SW 1271 (cell line): ENCODE measurements at regions not wholly inside any gene's neighbourhood (a gene's known extent, or its start where the extent isn't known, plus 50 kb on each side); places are given as distances from the start of the nearest gene placed in this dataset.
"Not testable (repeated sequence)": the region's sequence is repeated elsewhere in the genome, so short reads cannot be mapped to it uniquely, and the experiment has no call there.

Experiments used
- DNase-seq, 2 experiments: peaks; one replicate each; lab custom pipeline; 2025; lab: John Stamatoyannopoulos, UW

- no peak for DNase-seq
Observed at GRCh38 chr6:81003894-81004293, 748.6 kb downstream of the TENT5A start.

- DNase-seq, result no peak
Observed at GRCh38 chr6:81003156-81003555, 749.3 kb downstream of the TENT5A start.

- no peak for DNase-seq
Observed at GRCh38 chr6:81002126-81002525, 750.4 kb downstream of the TENT5A start.

GRCh38 chr6:80991316-80991715 is 761.2 kb downstream of the TENT5A start:
- DNase-seq, result no peak

GRCh38 chr6:80988892-80989291 is 763.6 kb downstream of the TENT5A start:
- no peak for DNase-seq

GRCh38 chr6:80988286-80988685 is 764.2 kb downstream of the TENT5A start:
- DNase-seq, result no peak

- not testable (repeated sequence) for DNase-seq
Observed at GRCh38 chr6:80981226-80981625, 771.3 kb downstream of the TENT5A start.

GRCh38 chr6:80976336-80976735 is 776.1 kb downstream of the TENT5A start:
- DNase-seq, result no peak

- DNase-seq, result no peak
Observed at GRCh38 chr6:80974579-80974978, 777.9 kb downstream of the TENT5A start.

- DNase-seq, result no peak
Observed at GRCh38 chr6:80969439-80969838, 783.0 kb downstream of the TENT5A start.

- no peak for DNase-seq
Observed at GRCh38 chr6:80967609-80968008, 784.9 kb downstream of the TENT5A start.

- no peak for DNase-seq
Observed at GRCh38 chr6:80962382-80962781, 790.1 kb downstream of the TENT5A start.

GRCh38 chr6:80961166-80961565 is 791.3 kb downstream of the TENT5A start:
- DNase-seq, result no peak

GRCh38 chr6:80959034-80959433 is 793.4 kb downstream of the TENT5A start:
- no peak for DNase-seq

GRCh38 chr6:80956898-80957297 is 795.6 kb downstream of the TENT5A start:
- no peak for DNase-seq

- DNase-seq, result not testable (repeated sequence)
Observed at GRCh38 chr6:80952479-80952878, 800.0 kb downstream of the TENT5A start.

GRCh38 chr6:80946402-80946801 is 806.1 kb downstream of the TENT5A start:
- DNase-seq, result no peak

- DNase-seq, result no peak
Observed at GRCh38 chr6:80942911-80943310, 809.6 kb downstream of the TENT5A start.

GRCh38 chr6:80940976-80941375 is 811.5 kb downstream of the TENT5A start:
- no peak for DNase-seq

- DNase-seq, result no peak
Observed at GRCh38 chr6:80940571-80940970, 811.9 kb downstream of the TENT5A start.

GRCh38 chr6:80939898-80940297 is 812.6 kb downstream of the TENT5A start:
- no peak for DNase-seq

- no peak for DNase-seq
Observed at GRCh38 chr6:80939480-80939879, 813.0 kb downstream of the TENT5A start.

- no peak for DNase-seq
Observed at GRCh38 chr6:80938131-80938530, 814.4 kb downstream of the TENT5A start.

GRCh38 chr6:80932359-80932758 is 820.1 kb downstream of the TENT5A start:
- DNase-seq, result no peak

- no peak for DNase-seq
Observed at GRCh38 chr6:80930376-80930775, 822.1 kb downstream of the TENT5A start.
